H9 (cell line): ENCODE measurements at regions not wholly inside any gene's neighbourhood (a gene's known extent, or its start where the extent isn't known, plus 50 kb on each side); places are given as distances from the start of the nearest gene placed in this dataset.

Source experiments
- DNase-seq: peaks from one replicate; pipeline ENCODE4 v3.0.0-alpha.2; 2017
- H2AFZ ChIP-seq: one replicate; pipeline ENCODE4 v1.6.1; 2013; ENCODE audit warnings: mild to moderate bottlenecking, low read length, control low read depth, moderate library complexity
- H2AK5ac ChIP-seq: 2 replicates; pipeline ENCODE4 v1.6.1; 2013; ENCODE audit warnings: low read length, control low read depth, mixed read lengths; ENCODE audit not compliant: insufficient read length
- H2BK120ac ChIP-seq: one replicate; pipeline ENCODE4 v1.6.1; 2013; ENCODE audit warnings: low read depth, mild to moderate bottlenecking, low read length, control low read depth, inconsistent platforms; ENCODE audit not compliant: poor library complexity, severe bottlenecking
- H2BK12ac ChIP-seq: 2 replicates; pipeline ENCODE4 v1.6.1; 2013; ENCODE audit warnings: low read length, control low read depth, mixed read lengths, low read depth; ENCODE audit not compliant: insufficient read length
- H2BK15ac ChIP-seq: 2 replicates; pipeline ENCODE4 v1.6.1; 2013; ENCODE audit warnings: low read depth, low read length, control low read depth
- H2BK20ac ChIP-seq: one replicate; pipeline ENCODE4 v1.6.1; 2013; ENCODE audit warnings: low read depth, mild to moderate bottlenecking, low read length, control low read depth, inconsistent platforms; ENCODE audit not compliant: poor library complexity, severe bottlenecking
- H2BK5ac ChIP-seq: 2 replicates; pipeline ENCODE4 v1.6.1; 2013; ENCODE audit warnings: low read length, control low read depth, mixed read lengths; ENCODE audit not compliant: insufficient read length
- H3K14ac ChIP-seq: 2 replicates; pipeline ENCODE4 v1.6.1; 2013; ENCODE audit warnings: low read length, control low read depth; ENCODE audit not compliant: insufficient read depth
- H3K18ac ChIP-seq: 2 replicates; pipeline ENCODE4 v1.6.1; 2013; ENCODE audit warnings: low read depth, mild to moderate bottlenecking, mixed read lengths, low read length, control low read depth; ENCODE audit not compliant: insufficient read length
- H3K23ac ChIP-seq: 2 replicates; pipeline ENCODE4 v1.6.1; 2013; ENCODE audit warnings: low read length, control low read depth, mixed read lengths, low read depth; ENCODE audit not compliant: insufficient read length
- H3K23me2 ChIP-seq: 2 replicates; pipeline ENCODE4 v1.6.1; 2013; ENCODE audit warnings: low read depth, mild to moderate bottlenecking, mixed read lengths, low read length, control low read depth; ENCODE audit not compliant: insufficient read length, poor library complexity, severe bottlenecking
- H3K27ac ChIP-seq: 2 replicates; pipeline ENCODE4 v1.5.1; 2013; ENCODE audit warnings: low read length, control low read depth, mixed read lengths, low read depth; ENCODE audit not compliant: insufficient read length
- H3K27me3 ChIP-seq: 2 replicates; pipeline ENCODE4 v1.6.1; 2013; ENCODE audit warnings: low read length, control low read depth, inconsistent platforms; ENCODE audit not compliant: insufficient read depth
- H3K4ac ChIP-seq: 2 replicates; pipeline ENCODE4 v1.6.1; 2013; ENCODE audit warnings: low read depth, mild to moderate bottlenecking, control low read depth, inconsistent platforms, low read length, moderate library complexity
- H3K4me1 ChIP-seq: 2 replicates; pipeline ENCODE4 v1.6.1; 2013; ENCODE audit warnings: low read length, control low read depth, inconsistent platforms; ENCODE audit not compliant: insufficient read depth
- H3K4me2 ChIP-seq: 2 replicates; pipeline ENCODE4 v1.6.1; 2013; ENCODE audit warnings: low read length, control low read depth, mixed read lengths; ENCODE audit not compliant: insufficient read length, insufficient read depth
- H3K56ac ChIP-seq: 2 replicates; pipeline ENCODE4 v1.6.1; 2013; ENCODE audit warnings: low read depth, mild to moderate bottlenecking, mixed read lengths, low read length, control low read depth; ENCODE audit not compliant: insufficient read length
- H3K79me1 ChIP-seq: 2 replicates; pipeline ENCODE4 v1.6.1; 2013; ENCODE audit warnings: low read depth, mild to moderate bottlenecking, moderate library complexity, low read length, control low read depth, inconsistent platforms; ENCODE audit not compliant: insufficient read depth, poor library complexity, severe bottlenecking
- H3K79me2 ChIP-seq: 2 replicates; pipeline ENCODE4 v1.6.1; 2013; ENCODE audit warnings: low read length, control low read depth, inconsistent platforms; ENCODE audit not compliant: insufficient read depth
- H3K9ac ChIP-seq: 2 replicates; pipeline ENCODE4 v1.6.1; 2013; ENCODE audit warnings: low read length, control low read depth, mixed read lengths; ENCODE audit not compliant: insufficient read length; ENCODE audit errors: extremely low read depth
- H3K9me3 ChIP-seq: one replicate; pipeline ENCODE4 v1.6.1; 2013; ENCODE audit warnings: low read depth, low read length, inconsistent platforms; ENCODE audit not compliant: control insufficient read depth
- H3T11ph ChIP-seq: one replicate; pipeline ENCODE4 v1.6.1; 2013; ENCODE audit warnings: mild to moderate bottlenecking, low read length, control low read depth, inconsistent platforms
- H4K20me1 ChIP-seq: one replicate; pipeline ENCODE4 v1.6.1; 2013; ENCODE audit not compliant: control insufficient read depth, insufficient read length, insufficient read depth
- H4K5ac ChIP-seq: 2 replicates; pipeline ENCODE4 v1.6.1; 2013; ENCODE audit warnings: low read depth, mild to moderate bottlenecking, mixed read lengths, low read length, control low read depth; ENCODE audit not compliant: insufficient read length
- H4K8ac ChIP-seq: replicated peaks from 2 replicates; pipeline ENCODE4 v1.6.1; 2013; ENCODE audit warnings: low read length, control low read depth, mixed read lengths, low read depth; ENCODE audit not compliant: insufficient read length
- H4K91ac ChIP-seq: 2 replicates; pipeline ENCODE4 v1.6.1; 2013; ENCODE audit warnings: low read depth, mild to moderate bottlenecking, moderate library complexity, mixed read lengths, low read length, control low read depth; ENCODE audit not compliant: insufficient read length
- H3K27ac Mint-ChIP-seq, 3 experiments: 2 replicates in 2 of 3; 3 replicates in 1 of 3; pipeline ENCODE4 v1.8.0; 2020 to 2021; ENCODE audit warnings: mixed read lengths in 3 of 3, mild to moderate bottlenecking in 1 of 3, moderate library complexity in 1 of 3
- H3K27me3 Mint-ChIP-seq: 2 replicates; pipeline ENCODE4 v1.8.0; 2021; ENCODE audit warnings: low read depth, mild to moderate bottlenecking, moderate library complexity, mixed read lengths
- H3K36me3 Mint-ChIP-seq, 3 experiments: 2 replicates in 2 of 3; 3 replicates in 1 of 3; pipeline ENCODE4 v1.8.0; 2020 to 2021; ENCODE audit warnings: low read depth in 3 of 3, mixed read lengths in 3 of 3; ENCODE audit not compliant: insufficient read depth in 1 of 3
- H3K4me1 Mint-ChIP-seq, 2 experiments: 2 replicates each; pipeline ENCODE4 v1.8.0; 2020; ENCODE audit warnings: mixed read lengths in 2 of 2
- H3K4me3 Mint-ChIP-seq, 2 experiments: 2 replicates in 1 of 2; 3 replicates in 1 of 2; pipeline ENCODE4 v1.8.0; 2020 to 2021; ENCODE audit warnings: mild to moderate bottlenecking in 2 of 2, mixed read lengths in 2 of 2, moderate library complexity in 1 of 2
- H3K9me3 Mint-ChIP-seq, 2 experiments: 2 replicates in 1 of 2; 3 replicates in 1 of 2; pipeline ENCODE4 v1.8.0; 2020; ENCODE audit warnings: mild to moderate bottlenecking in 2 of 2, mixed read lengths in 2 of 2, moderate library complexity in 1 of 2
- WGBS: extraction: QIAGEN DNeasy Blood & Tissue Kit; methylation state at CpG from one replicate; pipeline ENCODE4 v1.1.7; 2013; ENCODE audit warnings: missing lambda C conversion rate, low lambda C conversion rate, mixed read lengths; ENCODE audit not compliant: insufficient read length; ENCODE audit errors: extremely low coverage; 5-methylcytosine and 5-hydroxymethylcytosine counted together
- TF ChIP-seq, protein P1 (sequence below): fragments of 200-600 bp; sonication (generic); conservative IDR thresholded peaks from 3 replicates; pipeline ENCODE4 v1.8.0; 2021; ENCODE audit warnings: antibody characterized with exemption, mild to moderate bottlenecking

DNA sequence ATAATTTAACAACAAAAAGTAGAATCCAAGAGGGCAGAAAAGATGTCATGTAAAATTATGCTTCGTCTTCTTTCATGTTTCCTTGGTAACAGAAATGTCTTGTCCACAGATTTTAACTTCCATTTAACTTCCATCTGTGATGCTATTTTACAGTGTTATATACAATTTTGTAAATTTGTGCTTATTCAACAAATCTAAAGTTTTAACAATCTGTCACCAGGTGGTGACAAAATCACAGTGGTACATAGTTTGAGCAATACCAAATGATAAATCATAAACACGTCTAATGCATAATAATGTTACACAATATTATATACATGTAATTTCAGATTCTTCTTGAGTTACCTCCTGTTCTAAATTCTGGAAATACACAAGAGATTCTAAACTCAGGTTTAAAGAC, 784.4 kb upstream of the CELF2 start:
- Histone ChIP-seq H2AK5ac (no peak overlapping the region), H3K23me2 (no peaks in the 10 kb centered on the region), H4K8ac (no peak overlapping the region), H3K4me2 (no peak overlapping the region), H3K9me3 (no peaks in the 10 kb centered on the region), H3K9ac (no peak overlapping the region), H4K5ac (no peak overlapping the region), H3K79me1 (no peaks in the 10 kb centered on the region), H3T11ph (no peak overlapping the region), H3K18ac (no peak overlapping the region), H2BK20ac (no peak overlapping the region), H2BK5ac (no peak overlapping the region), H2BK12ac (no peak overlapping the region), H2AFZ (no peak overlapping the region), H3K4me1 (no peaks in the 10 kb centered on the region), H2BK120ac (no peak overlapping the region), H3K56ac (no peak overlapping the region), H3K14ac (no peak overlapping the region), H3K27ac (no peak overlapping the region), H4K91ac (no peak overlapping the region), H3K27me3 (no peaks in the 10 kb centered on the region), H3K4ac (no peak overlapping the region), H3K79me2 (no peaks in the 10 kb centered on the region), H2BK15ac (no peak overlapping the region), H4K20me1 (no peaks in the 10 kb centered on the region), H3K23ac (no peak overlapping the region)
- WGBS = no CpG with 5 or more reads among the region's 2 CpGs
- TF ChIP-seq, protein P1, sequence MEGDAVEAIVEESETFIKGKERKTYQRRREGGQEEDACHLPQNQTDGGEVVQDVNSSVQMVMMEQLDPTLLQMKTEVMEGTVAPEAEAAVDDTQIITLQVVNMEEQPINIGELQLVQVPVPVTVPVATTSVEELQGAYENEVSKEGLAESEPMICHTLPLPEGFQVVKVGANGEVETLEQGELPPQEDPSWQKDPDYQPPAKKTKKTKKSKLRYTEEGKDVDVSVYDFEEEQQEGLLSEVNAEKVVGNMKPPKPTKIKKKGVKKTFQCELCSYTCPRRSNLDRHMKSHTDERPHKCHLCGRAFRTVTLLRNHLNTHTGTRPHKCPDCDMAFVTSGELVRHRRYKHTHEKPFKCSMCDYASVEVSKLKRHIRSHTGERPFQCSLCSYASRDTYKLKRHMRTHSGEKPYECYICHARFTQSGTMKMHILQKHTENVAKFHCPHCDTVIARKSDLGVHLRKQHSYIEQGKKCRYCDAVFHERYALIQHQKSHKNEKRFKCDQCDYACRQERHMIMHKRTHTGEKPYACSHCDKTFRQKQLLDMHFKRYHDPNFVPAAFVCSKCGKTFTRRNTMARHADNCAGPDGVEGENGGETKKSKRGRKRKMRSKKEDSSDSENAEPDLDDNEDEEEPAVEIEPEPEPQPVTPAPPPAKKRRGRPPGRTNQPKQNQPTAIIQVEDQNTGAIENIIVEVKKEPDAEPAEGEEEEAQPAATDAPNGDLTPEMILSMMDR = no peak
- DNase-seq = no peak
- Mint-ChIP-seq H3K9me3 (peaks cover 3 to 5% of the 10 kb centered on the region in 2 experiments; a peak in 3 of 5 replicates), H3K4me1 (peaks cover 4% of the 10 kb centered on the region in 2 experiments; a peak in 3 of 4 replicates), H3K36me3 (peaks cover 0 to 9% (median 2%) of the 10 kb centered on the region in 3 experiments; a peak in 4 of 7 replicates), H3K27me3 (peaks cover 2% of the 10 kb centered on the region; the same call in 1 of the 2 replicates), H3K27ac (no peak overlapping the region), H3K4me3 (no peak overlapping the region)
